ENCODE measurements at regions not wholly inside any gene's neighbourhood (a gene's known extent, or its start where the extent isn't known, plus 50 kb on each side); places are given as distances from the start of the nearest gene placed in this dataset.

GRCh38 chr9:89744255-89744648 is 139.4 kb downstream of the GADD45G start:
- TF ChIP-seq CTCF (optimal IDR thresholded peaks at IDR 0.05 in 1 of 3, IDR thresholded peaks at IDR 0.05 in 1 of 3, conservative IDR thresholded peaks at IDR 0.05 in 1 of 3; ENCODE audit: extremely low read depth in 1 of 3, insufficient read depth in 2 of 3, low read length in 3 of 3), result no peak
- no peak for TF ChIP-seq EZH2 (IDR thresholded peaks at IDR 0.05; ENCODE audit: low read length)

Data from keratinocyte (primary cell).